ENCODE measurements at regions not wholly inside any gene's neighbourhood (a gene's known extent, or its start where the extent isn't known, plus 50 kb on each side); places are given as distances from the start of the nearest gene placed in this dataset.

DNA sequence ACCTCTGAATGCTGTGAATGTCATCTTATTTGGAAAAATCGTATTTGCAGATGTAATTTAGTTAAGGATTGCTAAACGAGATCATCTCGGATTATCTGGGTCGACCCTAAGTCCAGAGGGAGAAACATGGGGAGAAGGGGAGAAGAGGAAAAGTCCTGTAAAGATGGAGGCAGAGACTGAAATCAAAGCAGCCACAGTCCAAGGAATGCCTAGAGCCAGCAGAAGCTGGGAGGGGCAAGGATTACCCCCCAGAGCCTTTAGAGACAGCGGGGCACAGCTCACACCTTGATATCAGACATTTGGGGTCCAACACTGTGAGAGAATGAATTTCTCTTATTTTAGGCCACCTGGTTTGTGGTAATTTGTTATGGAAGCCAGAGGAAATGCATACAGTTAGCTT is 104.9 kb upstream of the YPEL5 start (continued):
- TF ChIP-seq, protein P1, sequence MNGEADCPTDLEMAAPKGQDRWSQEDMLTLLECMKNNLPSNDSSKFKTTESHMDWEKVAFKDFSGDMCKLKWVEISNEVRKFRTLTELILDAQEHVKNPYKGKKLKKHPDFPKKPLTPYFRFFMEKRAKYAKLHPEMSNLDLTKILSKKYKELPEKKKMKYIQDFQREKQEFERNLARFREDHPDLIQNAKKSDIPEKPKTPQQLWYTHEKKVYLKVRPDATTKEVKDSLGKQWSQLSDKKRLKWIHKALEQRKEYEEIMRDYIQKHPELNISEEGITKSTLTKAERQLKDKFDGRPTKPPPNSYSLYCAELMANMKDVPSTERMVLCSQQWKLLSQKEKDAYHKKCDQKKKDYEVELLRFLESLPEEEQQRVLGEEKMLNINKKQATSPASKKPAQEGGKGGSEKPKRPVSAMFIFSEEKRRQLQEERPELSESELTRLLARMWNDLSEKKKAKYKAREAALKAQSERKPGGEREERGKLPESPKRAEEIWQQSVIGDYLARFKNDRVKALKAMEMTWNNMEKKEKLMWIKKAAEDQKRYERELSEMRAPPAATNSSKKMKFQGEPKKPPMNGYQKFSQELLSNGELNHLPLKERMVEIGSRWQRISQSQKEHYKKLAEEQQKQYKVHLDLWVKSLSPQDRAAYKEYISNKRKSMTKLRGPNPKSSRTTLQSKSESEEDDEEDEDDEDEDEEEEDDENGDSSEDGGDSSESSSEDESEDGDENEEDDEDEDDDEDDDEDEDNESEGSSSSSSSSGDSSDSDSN (CRISPR knock-in tag; IDR thresholded peaks at IDR 0.05): no peak
- TF ChIP-seq REPIN1 (CRISPR knock-in tag; IDR thresholded peaks at IDR 0.05; ENCODE audit: borderline replicate concordance, low read depth) (no peak), ZNF337 (CRISPR knock-in tag; IDR thresholded peaks at IDR 0.05; ENCODE audit: borderline replicate concordance, low read depth) (no peak), MTA1 (CRISPR knock-in tag; IDR thresholded peaks at IDR 0.05; ENCODE audit: borderline replicate concordance) (no peak), ZNF713 (CRISPR knock-in tag; IDR thresholded peaks at IDR 0.05) (no peak), ZNF20 (CRISPR knock-in tag; IDR thresholded peaks at IDR 0.05) (no peak), MTF2 (CRISPR knock-in tag; IDR thresholded peaks at IDR 0.05; ENCODE audit: borderline replicate concordance) (no peak), SRSF9 (IDR thresholded peaks at IDR 0.05; ENCODE audit: borderline replicate concordance, insufficient read depth, low read depth, low read length, poor library complexity, severe bottlenecking) (no peak)
- TF ChIP-seq, protein P2, sequence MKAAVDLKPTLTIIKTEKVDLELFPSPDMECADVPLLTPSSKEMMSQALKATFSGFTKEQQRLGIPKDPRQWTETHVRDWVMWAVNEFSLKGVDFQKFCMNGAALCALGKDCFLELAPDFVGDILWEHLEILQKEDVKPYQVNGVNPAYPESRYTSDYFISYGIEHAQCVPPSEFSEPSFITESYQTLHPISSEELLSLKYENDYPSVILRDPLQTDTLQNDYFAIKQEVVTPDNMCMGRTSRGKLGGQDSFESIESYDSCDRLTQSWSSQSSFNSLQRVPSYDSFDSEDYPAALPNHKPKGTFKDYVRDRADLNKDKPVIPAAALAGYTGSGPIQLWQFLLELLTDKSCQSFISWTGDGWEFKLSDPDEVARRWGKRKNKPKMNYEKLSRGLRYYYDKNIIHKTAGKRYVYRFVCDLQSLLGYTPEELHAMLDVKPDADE (CRISPR knock-in tag; IDR thresholded peaks at IDR 0.05): no peak

DNA sequence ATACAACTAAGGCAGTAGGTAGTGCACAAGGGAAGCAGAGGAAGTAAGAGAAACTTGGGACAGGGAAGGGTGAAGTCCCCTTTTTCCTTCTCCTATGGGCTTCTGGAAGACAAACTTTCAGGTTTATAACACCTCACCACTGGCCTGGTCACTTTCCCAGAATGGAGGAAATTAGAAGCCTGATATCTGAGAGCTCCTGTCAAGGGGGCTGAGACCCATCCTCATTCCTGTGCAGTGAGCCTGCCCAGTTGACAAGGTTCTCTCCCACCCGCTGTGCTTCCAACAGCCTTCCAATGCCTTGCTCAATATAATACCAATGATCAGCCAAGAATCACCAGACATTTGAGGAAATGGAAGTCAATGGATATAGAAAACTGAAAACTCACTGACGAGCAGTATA is 100.4 kb upstream of the YPEL5 start:
- no peak overlapping the region for H3K27ac ChIP-seq (ENCODE audit: extremely low read length, insufficient read depth, low read length)
- no peaks in the 10 kb centered on the region for H3K79me2 ChIP-seq (ENCODE audit: insufficient read depth, low read length)
- no peak overlapping the region for H3K4me3 ChIP-seq (replicated peaks in 1 of 3; ENCODE audit: insufficient read depth in 1 of 3, low read depth in 2 of 3, low read length in 3 of 3)
- DNase-seq (ENCODE audit: low spot score) (no peak), ATAC-seq (no peak), FAIRE-seq (no peak)
- CTCF ChIA-PET (ENCODE audit: low intra/inter-chr PET ratio, low total read pairs): no interaction called here
- H2AFZ ChIP-seq (ENCODE audit: low read length): no peak overlapping the region
- peaks cover 0 to 9% of the 10 kb centered on the region in 2 experiments; a peak in 2 of 5 replicates for H3K27me3 ChIP-seq (ENCODE audit: control insufficient read depth in 1 of 2, insufficient read depth in 2 of 2, low read length in 2 of 2)
- no peak overlapping the region for H3K4me2 ChIP-seq (ENCODE audit: low read depth, low read length)
- H3K36me3 ChIP-seq (replicated peaks in 1 of 2; ENCODE audit: control insufficient read depth in 1 of 2, insufficient read depth in 2 of 2, low read length in 2 of 2): no peaks in the 10 kb centered on the region
- H3K4me1 ChIP-seq (ENCODE audit: insufficient read depth, low read length): no peaks in the 10 kb centered on the region
- BruUV-seq (replicated peaks): no TSS peak
- H3K9ac ChIP-seq (ENCODE audit: insufficient read depth, low read depth, low read length): no peak overlapping the region
- in situ Hi-C loops (cut with HindIII; ENCODE audit: extremely low pct_ligation_motif_present, low pct_unique_long_range_greater_than_20kb) (no loop called here), intact Hi-C loops (cut with micrococcal nuclease; ENCODE audit: unreplicated experiment) (no loop called here)
- 8% methylated on average over 2 of the region's 2 CpGs for WGBS (ENCODE audit: low lambda C conversion rate)
- no peaks in the 10 kb centered on the region for H3K9me3 ChIP-seq (ENCODE audit: low read length)
- POLR2A ChIA-PET: no interaction called here
- H4K20me1 ChIP-seq (ENCODE audit: insufficient read depth, low read length): no peaks in the 10 kb centered on the region
- TF ChIP-seq ZNF431 (CRISPR knock-in tag; IDR thresholded peaks at IDR 0.05; ENCODE audit: borderline replicate concordance, low read depth) (no peak), KMT2A (CRISPR knock-in tag; IDR thresholded peaks at IDR 0.05) (no peak), KAT8 (CRISPR knock-in tag; IDR thresholded peaks at IDR 0.05) (no peak), ZBTB7B (CRISPR knock-in tag; IDR thresholded peaks at IDR 0.05) (no peak), SIN3A (IDR thresholded peaks at IDR 0.05; ENCODE audit: borderline replicate concordance, low read depth, low read length) (no peak), KDM3A (CRISPR knock-in tag; IDR thresholded peaks at IDR 0.05; ENCODE audit: low read depth) (no peak), ZNF615 (CRISPR knock-in tag; IDR thresholded peaks at IDR 0.05; ENCODE audit: borderline replicate concordance) (no peak)
- TF ChIP-seq, protein P3, sequence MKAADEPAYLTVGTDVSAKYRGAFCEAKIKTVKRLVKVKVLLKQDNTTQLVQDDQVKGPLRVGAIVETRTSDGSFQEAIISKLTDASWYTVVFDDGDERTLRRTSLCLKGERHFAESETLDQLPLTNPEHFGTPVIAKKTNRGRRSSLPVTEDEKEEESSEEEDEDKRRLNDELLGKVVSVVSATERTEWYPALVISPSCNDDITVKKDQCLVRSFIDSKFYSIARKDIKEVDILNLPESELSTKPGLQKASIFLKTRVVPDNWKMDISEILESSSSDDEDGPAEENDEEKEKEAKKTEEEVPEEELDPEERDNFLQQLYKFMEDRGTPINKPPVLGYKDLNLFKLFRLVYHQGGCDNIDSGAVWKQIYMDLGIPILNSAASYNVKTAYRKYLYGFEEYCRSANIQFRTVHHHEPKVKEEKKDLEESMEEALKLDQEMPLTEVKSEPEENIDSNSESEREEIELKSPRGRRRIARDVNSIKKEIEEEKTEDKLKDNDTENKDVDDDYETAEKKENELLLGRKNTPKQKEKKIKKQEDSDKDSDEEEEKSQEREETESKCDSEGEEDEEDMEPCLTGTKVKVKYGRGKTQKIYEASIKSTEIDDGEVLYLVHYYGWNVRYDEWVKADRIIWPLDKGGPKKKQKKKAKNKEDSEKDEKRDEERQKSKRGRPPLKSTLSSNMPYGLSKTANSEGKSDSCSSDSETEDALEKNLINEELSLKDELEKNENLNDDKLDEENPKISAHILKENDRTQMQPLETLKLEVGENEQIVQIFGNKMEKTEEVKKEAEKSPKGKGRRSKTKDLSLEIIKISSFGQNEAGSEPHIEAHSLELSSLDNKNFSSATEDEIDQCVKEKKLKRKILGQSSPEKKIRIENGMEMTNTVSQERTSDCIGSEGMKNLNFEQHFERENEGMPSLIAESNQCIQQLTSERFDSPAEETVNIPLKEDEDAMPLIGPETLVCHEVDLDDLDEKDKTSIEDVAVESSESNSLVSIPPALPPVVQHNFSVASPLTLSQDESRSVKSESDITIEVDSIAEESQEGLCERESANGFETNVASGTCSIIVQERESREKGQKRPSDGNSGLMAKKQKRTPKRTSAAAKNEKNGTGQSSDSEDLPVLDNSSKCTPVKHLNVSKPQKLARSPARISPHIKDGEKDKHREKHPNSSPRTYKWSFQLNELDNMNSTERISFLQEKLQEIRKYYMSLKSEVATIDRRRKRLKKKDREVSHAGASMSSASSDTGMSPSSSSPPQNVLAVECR (CRISPR knock-in tag; IDR thresholded peaks at IDR 0.05; ENCODE audit: borderline replicate concordance): no peak

All from HepG2 (cell line).